ENCODE measurements at regions not wholly inside any gene's neighbourhood (a gene's known extent, or its start where the extent isn't known, plus 50 kb on each side); places are given as distances from the start of the nearest gene placed in this dataset.

DNA sequence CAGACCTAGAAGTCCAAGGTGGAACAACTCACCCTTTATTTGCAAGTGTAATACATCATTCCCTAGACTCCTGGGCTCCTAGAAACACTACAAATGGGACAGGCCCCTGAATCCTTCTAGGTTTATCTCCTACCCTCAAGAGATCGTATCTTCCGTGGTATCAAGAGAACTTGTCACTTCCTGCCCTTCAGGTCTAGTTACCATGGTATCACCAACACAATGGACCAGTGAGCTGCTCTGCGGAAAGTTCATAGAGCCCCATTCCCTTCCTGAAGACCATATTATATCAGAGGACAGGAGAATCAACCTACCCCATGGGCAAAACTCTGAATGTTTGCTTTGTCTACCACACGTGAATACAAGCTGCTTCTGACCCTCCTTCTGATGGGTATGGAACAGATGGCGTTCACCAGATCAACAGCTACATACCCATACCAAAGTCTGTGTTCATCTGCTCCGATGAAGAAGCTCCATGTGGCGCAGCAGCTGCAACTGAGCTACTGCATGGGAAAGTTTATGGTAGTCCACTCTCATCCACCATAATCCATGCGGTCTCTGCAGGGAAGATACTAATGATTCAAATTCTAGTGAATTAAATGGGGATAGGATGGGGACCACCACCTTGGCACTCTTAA, 84.6 kb upstream of the KLF13 start (continued):
- TF ChIP-seq, protein P1, sequence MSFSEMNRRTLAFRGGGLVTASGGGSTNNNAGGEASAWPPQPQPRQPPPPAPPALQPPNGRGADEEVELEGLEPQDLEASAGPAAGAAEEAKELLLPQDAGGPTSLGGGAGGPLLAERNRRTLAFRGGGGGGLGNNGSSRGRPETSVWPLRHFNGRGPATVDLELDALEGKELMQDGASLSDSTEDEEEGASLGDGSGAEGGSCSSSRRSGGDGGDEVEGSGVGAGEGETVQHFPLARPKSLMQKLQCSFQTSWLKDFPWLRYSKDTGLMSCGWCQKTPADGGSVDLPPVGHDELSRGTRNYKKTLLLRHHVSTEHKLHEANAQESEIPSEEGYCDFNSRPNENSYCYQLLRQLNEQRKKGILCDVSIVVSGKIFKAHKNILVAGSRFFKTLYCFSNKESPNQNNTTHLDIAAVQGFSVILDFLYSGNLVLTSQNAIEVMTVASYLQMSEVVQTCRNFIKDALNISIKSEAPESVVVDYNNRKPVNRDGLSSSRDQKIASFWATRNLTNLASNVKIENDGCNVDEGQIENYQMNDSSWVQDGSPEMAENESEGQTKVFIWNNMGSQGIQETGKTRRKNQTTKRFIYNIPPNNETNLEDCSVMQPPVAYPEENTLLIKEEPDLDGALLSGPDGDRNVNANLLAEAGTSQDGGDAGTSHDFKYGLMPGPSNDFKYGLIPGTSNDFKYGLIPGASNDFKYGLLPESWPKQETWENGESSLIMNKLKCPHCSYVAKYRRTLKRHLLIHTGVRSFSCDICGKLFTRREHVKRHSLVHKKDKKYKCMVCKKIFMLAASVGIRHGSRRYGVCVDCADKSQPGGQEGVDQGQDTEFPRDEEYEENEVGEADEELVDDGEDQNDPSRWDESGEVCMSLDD (tag by site-specific recombination; IDR thresholded peaks at IDR 0.05) = no peak
- no peak for TF ChIP-seq ZNF837 (tag by site-specific recombination; IDR thresholded peaks at IDR 0.05)

DNA sequence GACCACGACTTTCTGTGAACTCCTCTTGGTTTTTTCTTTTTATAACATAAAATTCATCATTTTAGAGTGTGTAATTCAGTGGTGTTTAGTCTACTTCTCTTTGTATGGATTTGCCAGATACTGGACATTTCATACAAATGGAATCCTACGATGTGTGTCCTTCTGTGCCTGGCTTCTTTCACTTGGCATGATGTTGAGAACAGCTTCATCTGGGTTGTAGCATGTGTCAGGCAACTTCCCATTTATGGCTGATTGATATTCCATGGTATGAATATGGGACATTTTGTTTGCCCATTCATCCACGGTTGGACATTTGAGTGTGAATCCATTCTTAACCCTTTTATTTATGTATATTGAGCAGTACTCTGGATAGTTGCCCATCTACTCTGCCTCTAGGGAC, 82.7 kb upstream of the KLF13 start:
- POLR2A ChIA-PET = no interaction called here

DNA sequence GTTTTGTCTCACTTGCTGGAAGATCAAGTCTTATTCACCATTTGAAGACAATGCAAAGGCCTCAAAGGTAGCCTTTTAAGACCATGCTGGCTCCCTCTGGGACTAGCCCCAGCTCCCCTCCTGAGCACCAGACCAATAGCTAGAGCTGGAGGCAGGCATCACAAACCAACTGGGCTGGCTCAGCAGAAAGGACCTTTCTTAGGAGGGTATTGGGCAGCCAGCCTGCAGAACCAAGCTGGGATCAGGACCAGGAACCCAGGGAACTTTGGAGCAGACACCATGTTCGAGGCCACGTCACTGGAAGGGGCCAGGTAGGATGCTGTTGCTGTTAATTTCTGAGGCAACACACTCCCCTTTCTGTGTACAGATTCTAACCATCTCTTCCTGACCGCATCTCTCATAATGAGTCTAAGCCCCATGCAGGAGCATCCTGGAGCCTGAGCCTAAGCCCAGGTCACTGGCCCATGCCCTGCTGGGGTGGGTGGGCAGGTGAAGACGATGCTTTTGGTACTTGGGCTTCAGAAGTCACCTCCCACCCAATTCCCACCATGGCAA, 81.4 kb upstream of the KLF13 start:
- CTCF ChIA-PET = no interaction called here
- Histone ChIP-seq H3K27ac (ENCODE audit: extremely low read depth, low read depth, low read length) (no peak overlapping the region), H3K4me3 (ENCODE audit: low read depth, low read length) (no peak overlapping the region), H3K36me3 (ENCODE audit: control insufficient read depth in 2 of 2, insufficient read depth in 1 of 2, low read length in 2 of 2) (no peaks in the 10 kb centered on the region), H3K4me1 (ENCODE audit: control insufficient read depth, insufficient read depth, low read length) (no peaks in the 10 kb centered on the region), H3K9me3 (ENCODE audit: control insufficient read depth, insufficient read depth, low read depth, low read length) (no peaks in the 10 kb centered on the region)
- POLR2A ChIA-PET = no interaction called here
- TF ChIP-seq ZSCAN23 (tag by site-specific recombination; IDR thresholded peaks at IDR 0.05) (no peak), ZNF114 (tag by site-specific recombination; IDR thresholded peaks at IDR 0.05) (no peak), ZNF146 (tag by site-specific recombination; IDR thresholded peaks at IDR 0.05) (no peak), MEIS1 (CRISPR knock-in tag; IDR thresholded peaks at IDR 0.05; ENCODE audit: borderline replicate concordance) (no peak), ZNF510 (tag by site-specific recombination; IDR thresholded peaks at IDR 0.05; ENCODE audit: insufficient replicate concordance) (no peak), ZNF677 (tag by site-specific recombination; IDR thresholded peaks at IDR 0.05) (no peak), ZNF596 (tag by site-specific recombination; IDR thresholded peaks at IDR 0.05) (no peak), ZNF211 (tag by site-specific recombination; IDR thresholded peaks at IDR 0.05; ENCODE audit: low read depth) (no peak), YY1 (tag by site-specific recombination; IDR thresholded peaks at IDR 0.05) (no peak), ZNF747 (tag by site-specific recombination; IDR thresholded peaks at IDR 0.05) (no peak), SP2 (tag by site-specific recombination; IDR thresholded peaks at IDR 0.05) (no peak)
- TF ChIP-seq, protein P2, sequence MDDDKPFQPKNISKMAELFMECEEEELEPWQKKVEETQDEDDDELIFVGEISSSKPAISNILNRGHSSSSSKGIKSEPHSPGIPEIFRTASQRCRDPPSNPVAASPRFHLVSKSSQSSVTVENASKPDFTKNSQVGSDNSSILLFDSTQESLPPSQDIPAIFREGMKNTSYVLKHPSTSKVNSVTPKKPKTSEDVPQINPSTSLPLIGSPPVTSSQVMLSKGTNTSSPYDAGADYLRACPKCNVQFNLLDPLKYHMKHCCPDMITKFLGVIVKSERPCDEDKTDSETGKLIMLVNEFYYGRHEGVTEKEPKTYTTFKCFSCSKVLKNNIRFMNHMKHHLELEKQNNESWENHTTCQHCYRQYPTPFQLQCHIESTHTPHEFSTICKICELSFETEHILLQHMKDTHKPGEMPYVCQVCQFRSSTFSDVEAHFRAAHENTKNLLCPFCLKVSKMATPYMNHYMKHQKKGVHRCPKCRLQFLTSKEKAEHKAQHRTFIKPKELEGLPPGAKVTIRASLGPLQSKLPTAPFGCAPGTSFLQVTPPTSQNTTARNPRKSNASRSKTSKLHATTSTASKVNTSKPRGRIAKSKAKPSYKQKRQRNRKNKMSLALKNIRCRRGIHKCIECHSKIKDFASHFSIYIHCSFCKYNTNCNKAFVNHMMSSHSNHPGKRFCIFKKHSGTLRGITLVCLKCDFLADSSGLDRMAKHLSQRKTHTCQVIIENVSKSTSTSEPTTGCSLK (tag by site-specific recombination; IDR thresholded peaks at IDR 0.05) = no peak
- TF ChIP-seq, protein P3, sequence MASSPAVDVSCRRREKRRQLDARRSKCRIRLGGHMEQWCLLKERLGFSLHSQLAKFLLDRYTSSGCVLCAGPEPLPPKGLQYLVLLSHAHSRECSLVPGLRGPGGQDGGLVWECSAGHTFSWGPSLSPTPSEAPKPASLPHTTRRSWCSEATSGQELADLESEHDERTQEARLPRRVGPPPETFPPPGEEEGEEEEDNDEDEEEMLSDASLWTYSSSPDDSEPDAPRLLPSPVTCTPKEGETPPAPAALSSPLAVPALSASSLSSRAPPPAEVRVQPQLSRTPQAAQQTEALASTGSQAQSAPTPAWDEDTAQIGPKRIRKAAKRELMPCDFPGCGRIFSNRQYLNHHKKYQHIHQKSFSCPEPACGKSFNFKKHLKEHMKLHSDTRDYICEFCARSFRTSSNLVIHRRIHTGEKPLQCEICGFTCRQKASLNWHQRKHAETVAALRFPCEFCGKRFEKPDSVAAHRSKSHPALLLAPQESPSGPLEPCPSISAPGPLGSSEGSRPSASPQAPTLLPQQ (tag by site-specific recombination; IDR thresholded peaks at IDR 0.05) = no peak
- TF ChIP-seq, protein P4, sequence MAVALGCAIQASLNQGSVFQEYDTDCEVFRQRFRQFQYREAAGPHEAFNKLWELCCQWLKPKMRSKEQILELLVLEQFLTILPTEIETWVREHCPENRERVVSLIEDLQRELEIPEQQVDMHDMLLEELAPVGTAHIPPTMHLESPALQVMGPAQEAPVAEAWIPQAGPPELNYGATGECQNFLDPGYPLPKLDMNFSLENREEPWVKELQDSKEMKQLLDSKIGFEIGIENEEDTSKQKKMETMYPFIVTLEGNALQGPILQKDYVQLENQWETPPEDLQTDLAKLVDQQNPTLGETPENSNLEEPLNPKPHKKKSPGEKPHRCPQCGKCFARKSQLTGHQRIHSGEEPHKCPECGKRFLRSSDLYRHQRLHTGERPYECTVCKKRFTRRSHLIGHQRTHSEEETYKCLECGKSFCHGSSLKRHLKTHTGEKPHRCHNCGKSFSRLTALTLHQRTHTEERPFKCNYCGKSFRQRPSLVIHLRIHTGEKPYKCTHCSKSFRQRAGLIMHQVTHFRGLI (tag by site-specific recombination; IDR thresholded peaks at IDR 0.05) = no peak
- TF ChIP-seq, protein P5, sequence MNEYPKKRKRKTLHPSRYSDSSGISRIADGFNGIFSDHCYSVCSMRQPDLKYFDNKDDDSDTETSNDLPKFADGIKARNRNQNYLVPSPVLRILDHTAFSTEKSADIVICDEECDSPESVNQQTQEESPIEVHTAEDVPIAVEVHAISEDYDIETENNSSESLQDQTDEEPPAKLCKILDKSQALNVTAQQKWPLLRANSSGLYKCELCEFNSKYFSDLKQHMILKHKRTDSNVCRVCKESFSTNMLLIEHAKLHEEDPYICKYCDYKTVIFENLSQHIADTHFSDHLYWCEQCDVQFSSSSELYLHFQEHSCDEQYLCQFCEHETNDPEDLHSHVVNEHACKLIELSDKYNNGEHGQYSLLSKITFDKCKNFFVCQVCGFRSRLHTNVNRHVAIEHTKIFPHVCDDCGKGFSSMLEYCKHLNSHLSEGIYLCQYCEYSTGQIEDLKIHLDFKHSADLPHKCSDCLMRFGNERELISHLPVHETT (tag by site-specific recombination; IDR thresholded peaks at IDR 0.05) = no peak

More for the DNA sequence above, 82.7 kb upstream of the KLF13 start:
- Histone ChIP-seq H3K9me3 (ENCODE audit: control insufficient read depth, insufficient read depth, low read depth, low read length) (no peaks in the 10 kb centered on the region), H3K4me1 (ENCODE audit: control insufficient read depth, insufficient read depth, low read length) (no peaks in the 10 kb centered on the region), H3K36me3 (ENCODE audit: control insufficient read depth in 2 of 2, insufficient read depth in 1 of 2, low read length in 2 of 2) (no peaks in the 10 kb centered on the region), H3K27ac (ENCODE audit: extremely low read depth, low read depth, low read length) (no peak overlapping the region), H3K4me3 (ENCODE audit: low read depth, low read length) (no peak overlapping the region)
- CTCF ChIA-PET = no interaction called here
- TF ChIP-seq ZBTB7A (tag by site-specific recombination; IDR thresholded peaks at IDR 0.05; ENCODE audit: low read depth) (no peak), YY2 (tag by site-specific recombination; IDR thresholded peaks at IDR 0.05) (no peak), ZNF202 (tag by site-specific recombination; IDR thresholded peaks at IDR 0.05; ENCODE audit: borderline replicate concordance) (no peak), HOXA7 (CRISPR knock-in tag; IDR thresholded peaks at IDR 0.05; ENCODE audit: borderline replicate concordance) (no peak), ZNF24 (tag by site-specific recombination; IDR thresholded peaks at IDR 0.05) (no peak), BCL11B (tag by site-specific recombination; IDR thresholded peaks at IDR 0.05; ENCODE audit: low read depth) (no peak), ZNF621 (tag by site-specific recombination; IDR thresholded peaks at IDR 0.05) (no peak), ZNF610 (tag by site-specific recombination; IDR thresholded peaks at IDR 0.05; ENCODE audit: borderline replicate concordance) (no peak), ZNF169 (tag by site-specific recombination; IDR thresholded peaks at IDR 0.05) (no peak), ZNF248 (tag by site-specific recombination; IDR thresholded peaks at IDR 0.05) (no peak)
- TF ChIP-seq, protein P6, sequence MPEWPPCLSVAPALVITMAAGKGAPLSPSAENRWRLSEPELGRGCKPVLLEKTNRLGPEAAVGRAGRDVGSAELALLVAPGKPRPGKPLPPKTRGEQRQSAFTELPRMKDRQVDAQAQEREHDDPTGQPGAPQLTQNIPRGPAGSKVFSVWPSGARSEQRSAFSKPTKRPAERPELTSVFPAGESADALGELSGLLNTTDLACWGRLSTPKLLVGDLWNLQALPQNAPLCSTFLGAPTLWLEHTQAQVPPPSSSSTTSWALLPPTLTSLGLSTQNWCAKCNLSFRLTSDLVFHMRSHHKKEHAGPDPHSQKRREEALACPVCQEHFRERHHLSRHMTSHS (tag by site-specific recombination; IDR thresholded peaks at IDR 0.05) = no peak
